Muscle of back (tissue), 3 donors: ENCODE measurements at regions not wholly inside any gene's neighbourhood (a gene's known extent, or its start where the extent isn't known, plus 50 kb on each side); places are given as distances from the start of the nearest gene placed in this dataset.
A peak's percentile ranks its signal among the peaks of the same experiment; 100 is the strongest.
"Not testable (repeated sequence)": the region's sequence is repeated elsewhere in the genome, so short reads cannot be mapped to it uniquely, and the experiment has no call there.

Source experiments
- DNase-seq, 3 donors: peaks; one replicate each; pipeline versions ENCODE4 v3.0.0 to v3.0.0-alpha.2; 2013

GRCh38 chrX:42442745-42443144, 335.2 kb downstream of the PPP1R2C start:
- DNase-seq, result no peak

- DNase-seq, result no peak
Observed at GRCh38 chrX:42437211-42437610, 340.8 kb downstream of the PPP1R2C start.

- DNase-seq, result no peak
Observed at GRCh38 chrX:42434458-42435166, 343.4 kb downstream of the PPP1R2C start.

DNA sequence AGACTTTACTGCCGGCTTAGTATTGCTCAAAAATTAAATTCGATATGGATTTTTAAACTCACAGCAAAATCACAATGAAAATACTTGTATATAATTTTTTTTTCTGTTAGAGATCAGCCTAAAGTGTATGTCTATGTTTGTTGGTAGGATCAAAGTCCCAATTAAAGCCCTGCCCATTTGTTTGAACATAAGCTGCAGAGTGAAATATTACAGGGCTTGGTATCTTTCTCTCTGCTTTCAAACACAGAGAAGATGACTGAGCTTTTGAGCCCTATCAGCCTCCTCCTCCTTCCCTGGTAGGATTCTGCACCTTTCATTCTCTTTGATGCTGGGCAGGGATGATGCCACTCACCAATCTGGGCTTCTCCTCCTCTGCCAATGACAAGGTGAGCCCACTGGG, 345.4 kb downstream of the PPP1R2C start:
- DNase-seq, result no peak

DNA sequence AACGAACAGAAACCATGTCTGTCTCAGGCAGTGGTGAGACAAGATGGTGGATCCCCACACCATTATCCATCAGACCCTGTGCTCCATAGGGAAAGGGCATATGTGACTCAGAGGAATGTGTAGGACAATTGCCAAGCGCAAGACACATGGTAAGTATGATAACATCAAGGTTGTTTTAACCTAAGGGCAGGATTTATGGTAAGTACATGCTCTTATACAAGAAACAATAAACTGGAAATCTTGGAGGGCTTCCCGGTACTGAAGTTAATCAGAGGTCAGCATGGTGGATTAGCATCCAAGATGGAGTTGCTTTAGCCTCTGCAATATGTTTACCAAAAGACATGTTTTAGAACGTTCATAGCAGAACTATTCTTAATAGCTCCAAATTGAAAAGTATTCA, 355.0 kb downstream of the PPP1R2C start:
- no peak for DNase-seq

- DNase-seq, result no peak
Observed at GRCh38 chrX:42420426-42420825, 357.5 kb downstream of the PPP1R2C start.

- DNase-seq, result no peak
Observed at GRCh38 chrX:42415636-42416035, 362.3 kb downstream of the PPP1R2C start.

DNA sequence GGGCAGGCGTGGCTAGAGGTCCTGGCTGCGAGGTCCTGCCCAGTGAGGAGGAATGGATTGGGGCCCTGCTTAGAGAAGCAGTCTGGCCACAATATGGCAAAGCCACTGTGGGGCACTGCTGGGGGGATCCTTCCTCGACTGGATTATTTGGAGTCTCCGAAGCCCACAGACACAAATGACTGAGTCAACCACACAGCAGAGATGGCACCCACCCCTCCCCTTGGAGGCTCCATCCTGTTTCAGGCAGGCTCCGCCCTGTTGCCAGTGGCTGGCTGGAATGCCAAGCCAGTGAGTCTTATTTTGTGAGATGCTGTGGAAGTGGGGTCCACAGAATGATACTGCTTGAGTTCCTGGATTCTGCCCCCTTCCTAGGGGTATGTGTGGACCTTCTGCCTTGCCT, 363.9 kb downstream of the PPP1R2C start:
- DNase-seq, result no peak

- peak in 1 of 3 donors; percentile 7 for DNase-seq
Observed at GRCh38 chrX:42399632-42400024, 378.3 kb downstream of the PPP1R2C start.

GRCh38 chrX:42398967-42399631, 378.9 kb downstream of the PPP1R2C start:
- DNase-seq, result peak in 2 of 3 donors; percentile 0 to 1

GRCh38 chrX:42396136-42396535, 381.8 kb downstream of the PPP1R2C start:
- no peak for DNase-seq

DNA sequence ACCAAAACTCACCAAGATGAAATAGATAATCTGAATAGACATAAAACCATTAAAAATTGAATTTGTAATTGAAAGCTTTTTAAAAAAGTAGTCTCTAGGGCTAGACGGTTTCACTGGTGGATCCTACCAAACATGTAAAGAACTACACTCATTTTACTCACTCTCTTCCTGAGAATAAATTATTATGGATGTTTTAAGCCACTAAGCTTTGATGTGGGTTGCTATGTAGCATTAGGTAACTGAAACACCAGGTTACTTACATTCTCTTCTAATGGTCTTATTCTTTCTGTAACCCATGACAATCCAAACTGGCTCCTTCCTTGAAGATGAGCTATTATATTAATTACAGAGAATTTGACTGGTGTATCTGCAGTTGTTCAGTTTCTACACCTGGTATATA, 385.1 kb downstream of the PPP1R2C start:
- no peak for DNase-seq

DNA sequence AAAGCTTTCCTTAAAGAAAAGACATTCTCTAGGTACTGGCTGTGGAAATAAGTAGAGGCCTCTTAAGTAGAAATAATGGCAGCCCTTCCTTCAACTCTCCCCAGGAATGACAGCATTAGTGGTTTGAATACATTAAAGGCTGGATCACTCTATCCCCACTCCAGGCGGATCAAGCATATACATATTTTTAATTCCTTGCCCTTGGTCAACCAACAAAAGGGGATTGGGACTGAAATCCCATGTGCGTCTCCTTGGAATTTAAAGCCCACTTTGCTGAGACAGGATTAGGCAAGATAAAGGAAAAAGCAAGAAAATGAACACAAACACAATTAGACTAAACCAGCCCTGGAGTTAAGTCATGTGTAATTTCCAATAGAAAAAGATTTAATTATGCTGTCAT, 391.3 kb downstream of the PPP1R2C start:
- no peak for DNase-seq

- no peak for DNase-seq
Observed at GRCh38 chrX:42385730-42386129, 392.2 kb downstream of the PPP1R2C start.

DNA sequence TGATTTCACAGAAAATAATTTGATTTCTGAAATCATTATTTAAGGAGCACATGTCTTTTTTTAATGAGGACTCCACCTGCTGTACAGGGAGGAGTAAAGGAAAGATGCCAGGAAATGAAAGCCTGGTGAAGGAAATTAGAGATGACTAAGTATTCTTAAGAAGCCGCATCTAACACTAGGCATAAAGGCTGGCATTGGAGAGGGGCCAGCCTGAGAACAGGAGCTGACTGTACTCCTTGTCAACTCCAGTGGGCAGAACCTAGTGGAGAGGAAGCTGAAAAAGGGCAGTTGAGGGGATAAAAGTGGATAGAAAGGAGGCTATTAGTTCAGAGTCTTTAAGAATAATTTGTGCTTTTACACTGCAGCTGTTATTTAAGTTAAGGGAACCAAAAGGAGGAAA, 393.0 kb downstream of the PPP1R2C start:
- DNase-seq, result peak in 1 of 3 donors; percentile 4

DNA sequence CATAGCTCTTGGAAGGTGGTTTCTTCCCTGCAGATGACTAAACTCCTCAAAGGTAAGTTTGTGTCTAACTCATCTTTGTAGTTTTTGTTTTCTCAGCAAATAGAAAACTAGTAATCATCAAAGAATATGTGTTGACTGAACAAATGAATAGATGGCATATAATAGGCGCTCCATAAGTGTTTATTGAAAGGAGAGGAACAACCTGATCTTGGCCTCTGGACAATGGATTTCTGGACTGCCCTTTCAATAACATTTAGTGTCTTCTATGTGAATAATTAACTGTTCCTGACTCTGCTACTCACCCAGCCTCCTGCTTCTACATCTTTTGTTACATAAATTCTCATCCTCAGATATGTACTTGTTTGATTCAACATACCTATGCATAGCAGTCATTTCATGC, 399.1 kb downstream of the PPP1R2C start:
- DNase-seq, result no peak

GRCh38 chrX:42375086-42375485, 402.9 kb downstream of the PPP1R2C start:
- DNase-seq, result no peak

DNA sequence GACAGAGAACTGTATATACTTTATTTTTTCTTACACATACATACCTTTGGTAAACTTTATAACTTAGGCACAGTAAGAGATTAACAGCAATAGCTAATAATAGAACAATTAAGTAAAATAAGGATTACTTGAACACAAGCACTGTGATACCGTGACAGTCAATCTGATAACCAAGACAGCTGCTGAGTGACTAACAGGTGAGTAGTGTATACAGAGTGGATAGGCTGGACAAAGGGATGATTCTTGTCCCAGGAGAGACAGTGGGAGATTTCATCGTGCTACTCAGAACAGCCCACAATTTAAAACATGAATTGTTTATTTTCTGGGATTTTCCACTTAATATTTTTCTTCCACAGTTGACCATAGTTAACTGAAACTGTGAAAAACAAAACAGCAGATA, 411.8 kb downstream of the PPP1R2C start:
- no peak for DNase-seq

- DNase-seq, result no peak
Observed at GRCh38 chrX:42362219-42362618, 415.7 kb downstream of the PPP1R2C start.

DNA sequence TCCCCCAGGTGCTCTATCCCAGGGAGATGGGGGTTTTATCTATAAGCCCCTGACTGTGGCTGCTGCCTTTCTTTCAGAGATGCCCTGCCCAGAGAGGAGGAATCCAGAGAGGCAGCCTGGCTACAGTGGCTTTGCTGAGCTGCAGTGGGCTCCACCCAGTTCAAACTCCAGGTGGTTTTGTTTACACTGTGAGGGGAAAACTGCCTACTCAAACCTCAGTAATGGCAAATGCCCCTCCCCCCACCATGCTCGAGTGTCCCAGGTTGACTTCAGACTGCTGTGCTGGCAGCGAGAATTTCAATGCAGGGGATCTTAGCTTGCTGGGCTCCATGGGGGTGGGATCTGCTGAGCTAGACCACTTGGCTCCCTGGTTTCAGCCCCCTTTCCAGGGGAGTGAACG, 419.6 kb upstream of the CASK start:
- DNase-seq, result not testable (repeated sequence)
